Hepatocyte (in vitro differentiated cells): ENCODE measurements at regions not wholly inside any gene's neighbourhood (a gene's known extent, or its start where the extent isn't known, plus 50 kb on each side); places are given as distances from the start of the nearest gene placed in this dataset.
A peak's percentile ranks its signal among the peaks of the same experiment; 100 is the strongest.

Experiments
- DNase-seq: peaks from one replicate; pipeline ENCODE4 v3.0.0-alpha.2; 2016; ENCODE audit warnings: low spot score
- H2AFZ ChIP-seq: fragments of 200-600 bp; sonication (generic); 2 replicates; pipeline ENCODE4 v1.6.0; 2016; ENCODE audit warnings: antibody characterized with exemption, mild to moderate bottlenecking
- H3K27ac ChIP-seq: fragments of 200-600 bp; sonication (generic); 2 replicates; pipeline ENCODE4 v1.5.1; 2016; ENCODE audit warnings: mild to moderate bottlenecking
- H3K27me3 ChIP-seq: fragments of 200-600 bp; sonication (generic); 2 replicates; pipeline ENCODE4 v1.6.1; 2016
- H3K36me3 ChIP-seq: fragments of 200-600 bp; sonication (generic); replicated peaks from 2 replicates; pipeline ENCODE4 v1.5.1; 2016; ENCODE audit warnings: low read depth; ENCODE audit not compliant: insufficient read depth
- H3K4me1 ChIP-seq: fragments of 200-600 bp; sonication (generic); 2 replicates; pipeline ENCODE4 v1.5.1; 2016; ENCODE audit warnings: mild to moderate bottlenecking, moderate library complexity; ENCODE audit not compliant: insufficient read depth
- H3K4me2 ChIP-seq: fragments of 200-600 bp; sonication (generic); 2 replicates; pipeline ENCODE4 v1.6.0; 2016
- H3K4me3 ChIP-seq: fragments of 200-600 bp; sonication (generic); 2 replicates; pipeline ENCODE4 v1.5.1; 2016; ENCODE audit warnings: mild to moderate bottlenecking
- H3K79me2 ChIP-seq: fragments of 200-600 bp; sonication (generic); 2 replicates; pipeline ENCODE4 v1.6.0; 2017; ENCODE audit warnings: mild to moderate bottlenecking
- H3K9me2 ChIP-seq: fragments of 200-600 bp; sonication (generic); replicated peaks from 2 replicates; pipeline ENCODE4 v1.6.0; 2017; ENCODE audit warnings: mild to moderate bottlenecking; ENCODE audit not compliant: insufficient read depth
- H3K9me3 ChIP-seq: fragments of 200-600 bp; sonication (generic); 2 replicates; pipeline ENCODE4 v1.5.1; 2016; ENCODE audit warnings: low read depth, mild to moderate bottlenecking
- H4K20me1 ChIP-seq: fragments of 200-600 bp; sonication (generic); 2 replicates; pipeline ENCODE4 v1.6.0; 2016; ENCODE audit warnings: mild to moderate bottlenecking; ENCODE audit not compliant: insufficient read depth, poor library complexity, severe bottlenecking
- EZH2 ChIP-seq: fragments of 200-600 bp; sonication (generic); IDR thresholded peaks from 2 replicates; pipeline ENCODE4 v1.6.1; 2016; ENCODE audit warnings: antibody characterized with exemption, mild to moderate bottlenecking, borderline replicate concordance
- EZH2phosphoT487 ChIP-seq: fragments of 200-600 bp; sonication (generic); IDR thresholded peaks from one replicate; pipeline ENCODE4 v1.6.1; 2018; ENCODE audit warnings: antibody characterized with exemption, mild to moderate bottlenecking, low read depth, moderate library complexity; ENCODE audit not compliant: unreplicated experiment, severe bottlenecking
- WGBS: methylation state at CpG from one replicate; pipeline ENCODE4 v1.1.6; 2016; ENCODE audit warnings: low lambda C conversion rate; ENCODE audit errors: missing lambda C conversion rate; 5-methylcytosine and 5-hydroxymethylcytosine counted together
- TF ChIP-seq, protein P1 (sequence below): fragments of 200-600 bp; sonication (generic); IDR thresholded peaks from 2 replicates; pipeline ENCODE4 v1.5.1; 2016; ENCODE audit warnings: antibody characterized with exemption, mild to moderate bottlenecking; ENCODE audit not compliant: poor library complexity

DNA sequence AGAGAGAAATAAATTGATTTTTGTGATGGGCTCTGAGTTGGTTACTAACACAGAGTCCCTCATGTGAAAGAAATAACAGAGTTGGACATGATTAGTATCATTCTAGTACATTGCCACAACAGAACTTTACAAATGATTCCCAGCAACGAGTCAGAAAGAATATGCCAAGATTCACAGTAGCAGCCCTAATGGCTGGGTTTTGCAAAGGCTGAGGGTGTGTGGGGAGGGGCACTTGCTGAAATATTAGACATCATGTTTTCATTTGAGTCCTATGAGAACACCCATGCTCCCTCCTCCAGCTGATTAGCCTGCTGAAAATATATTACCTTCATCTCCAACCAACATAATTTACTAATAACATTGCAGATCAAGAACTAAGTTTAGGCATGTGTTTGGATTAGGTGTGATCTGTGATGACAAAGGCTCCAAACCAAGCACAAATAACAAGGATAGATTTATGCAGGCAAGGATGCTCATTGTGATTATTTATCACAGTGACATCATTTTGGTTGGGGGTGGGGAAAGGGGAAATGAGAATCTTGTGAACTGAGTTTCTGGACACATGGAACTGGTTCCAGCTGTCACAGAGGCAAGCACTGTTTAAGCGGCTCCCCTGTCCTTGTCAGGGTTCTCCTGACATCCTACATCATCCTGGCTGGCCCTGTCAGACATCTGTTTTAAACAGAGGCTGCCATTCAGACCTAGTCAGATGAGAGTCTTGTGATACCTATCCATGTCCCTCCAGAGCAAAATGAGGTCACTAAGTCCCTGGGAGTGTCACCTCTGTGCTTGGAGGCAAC, 205.8 kb upstream of the NCKAP5 start:
- Histone ChIP-seq H3K27ac (peak overlapping the region; percentile 11), H3K9me2 (no peaks in the 10 kb centered on the region), H2AFZ (no peak overlapping the region), H3K4me2 (no peak overlapping the region), H3K4me3 (no peak overlapping the region), H3K4me1 (peaks cover 7% of the 10 kb centered on the region), H4K20me1 (no peaks in the 10 kb centered on the region), H3K79me2 (no peaks in the 10 kb centered on the region), H3K27me3 (no peaks in the 10 kb centered on the region), H3K9me3 (no peaks in the 10 kb centered on the region), H3K36me3 (no peaks in the 10 kb centered on the region)
- TF ChIP-seq EZH2 (no peak), EZH2phosphoT487 (no peak)
- TF ChIP-seq, protein P1, sequence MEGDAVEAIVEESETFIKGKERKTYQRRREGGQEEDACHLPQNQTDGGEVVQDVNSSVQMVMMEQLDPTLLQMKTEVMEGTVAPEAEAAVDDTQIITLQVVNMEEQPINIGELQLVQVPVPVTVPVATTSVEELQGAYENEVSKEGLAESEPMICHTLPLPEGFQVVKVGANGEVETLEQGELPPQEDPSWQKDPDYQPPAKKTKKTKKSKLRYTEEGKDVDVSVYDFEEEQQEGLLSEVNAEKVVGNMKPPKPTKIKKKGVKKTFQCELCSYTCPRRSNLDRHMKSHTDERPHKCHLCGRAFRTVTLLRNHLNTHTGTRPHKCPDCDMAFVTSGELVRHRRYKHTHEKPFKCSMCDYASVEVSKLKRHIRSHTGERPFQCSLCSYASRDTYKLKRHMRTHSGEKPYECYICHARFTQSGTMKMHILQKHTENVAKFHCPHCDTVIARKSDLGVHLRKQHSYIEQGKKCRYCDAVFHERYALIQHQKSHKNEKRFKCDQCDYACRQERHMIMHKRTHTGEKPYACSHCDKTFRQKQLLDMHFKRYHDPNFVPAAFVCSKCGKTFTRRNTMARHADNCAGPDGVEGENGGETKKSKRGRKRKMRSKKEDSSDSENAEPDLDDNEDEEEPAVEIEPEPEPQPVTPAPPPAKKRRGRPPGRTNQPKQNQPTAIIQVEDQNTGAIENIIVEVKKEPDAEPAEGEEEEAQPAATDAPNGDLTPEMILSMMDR: no peak
- WGBS: 86% methylated on average over 2 of the region's 2 CpGs
- DNase-seq: no peak

DNA sequence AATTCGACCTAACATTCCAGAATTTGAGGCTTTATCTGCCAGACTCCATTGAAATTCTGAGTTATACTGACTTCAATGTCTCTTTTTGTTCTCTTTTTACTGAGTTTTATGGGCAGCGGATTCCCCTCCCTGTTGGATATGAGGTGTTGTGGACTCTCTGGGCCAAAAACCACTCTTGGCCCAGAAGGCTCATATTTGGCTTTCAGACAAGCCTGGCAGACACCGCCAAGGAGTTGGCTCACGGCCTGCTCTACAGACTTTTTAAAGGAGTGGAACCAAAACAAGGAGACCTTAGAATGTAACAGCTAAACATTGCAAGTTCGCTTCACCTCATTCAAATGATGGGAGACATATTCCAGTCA, 206.4 kb upstream of the NCKAP5 start:
- 84% methylated on average over 5 of the region's 5 CpGs for WGBS

DNA sequence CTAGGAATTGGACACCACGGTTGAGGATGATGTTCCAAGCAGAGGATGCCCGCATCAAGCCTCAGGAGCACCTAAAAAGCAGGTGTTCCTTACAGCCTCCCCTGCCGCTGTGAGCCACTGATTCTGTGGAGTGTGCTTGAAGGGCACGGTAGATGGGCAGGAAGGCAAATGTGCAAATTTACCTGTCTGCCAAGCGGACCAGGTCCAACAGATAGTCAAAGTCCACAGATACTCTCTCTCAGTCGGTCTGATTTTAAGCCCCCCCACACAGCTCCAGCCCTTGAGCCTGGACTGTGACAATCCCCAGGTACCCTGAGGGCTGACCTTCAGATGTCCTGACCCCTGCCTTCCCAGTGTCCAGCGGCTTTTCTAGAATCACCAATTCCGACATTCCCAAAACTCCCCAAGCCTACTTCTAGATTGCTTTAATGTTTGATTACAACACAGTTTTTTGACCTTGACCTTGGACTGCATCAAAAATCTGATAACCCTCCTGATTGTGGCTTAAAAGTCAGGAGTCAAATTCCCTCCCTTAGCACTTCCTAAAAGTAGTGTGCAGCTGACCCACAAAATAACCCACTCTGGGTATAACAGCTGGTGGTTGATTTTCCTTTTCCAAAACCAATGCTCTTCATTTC, 208.8 kb upstream of the NCKAP5 start:
- DNase-seq: no peak
- TF ChIP-seq EZH2phosphoT487: no peak
- H3K9me3 ChIP-seq: no peaks in the 10 kb centered on the region
- H3K4me3 ChIP-seq: no peak overlapping the region
- no peak overlapping the region for H3K4me2 ChIP-seq
- H4K20me1 ChIP-seq: no peaks in the 10 kb centered on the region
- H3K9me2 ChIP-seq: no peaks in the 10 kb centered on the region
- H3K36me3 ChIP-seq: no peaks in the 10 kb centered on the region
- peaks cover 7% of the 10 kb centered on the region for H3K4me1 ChIP-seq
- H3K27ac ChIP-seq: no peak overlapping the region
- 85% methylated on average over 8 of the region's 8 CpGs for WGBS
- no peak overlapping the region for H2AFZ ChIP-seq
- no peaks in the 10 kb centered on the region for H3K27me3 ChIP-seq
- H3K79me2 ChIP-seq: no peaks in the 10 kb centered on the region

More for the DNA sequence above, 206.4 kb upstream of the NCKAP5 start:
- H3K27ac ChIP-seq: no peak overlapping the region
- H3K79me2 ChIP-seq: no peaks in the 10 kb centered on the region
- DNase-seq: peak; percentile 23
- H3K9me2 ChIP-seq: no peaks in the 10 kb centered on the region
- no peaks in the 10 kb centered on the region for H3K36me3 ChIP-seq
- H3K4me1 ChIP-seq: peaks cover 7% of the 10 kb centered on the region
- no peak overlapping the region for H3K4me2 ChIP-seq
- TF ChIP-seq EZH2: no peak
- TF ChIP-seq EZH2phosphoT487: no peak
- TF ChIP-seq, protein P1: no peak
- no peaks in the 10 kb centered on the region for H3K27me3 ChIP-seq
- H2AFZ ChIP-seq: no peak overlapping the region
- no peaks in the 10 kb centered on the region for H4K20me1 ChIP-seq
- H3K9me3 ChIP-seq: no peaks in the 10 kb centered on the region
- H3K4me3 ChIP-seq: no peak overlapping the region

DNA sequence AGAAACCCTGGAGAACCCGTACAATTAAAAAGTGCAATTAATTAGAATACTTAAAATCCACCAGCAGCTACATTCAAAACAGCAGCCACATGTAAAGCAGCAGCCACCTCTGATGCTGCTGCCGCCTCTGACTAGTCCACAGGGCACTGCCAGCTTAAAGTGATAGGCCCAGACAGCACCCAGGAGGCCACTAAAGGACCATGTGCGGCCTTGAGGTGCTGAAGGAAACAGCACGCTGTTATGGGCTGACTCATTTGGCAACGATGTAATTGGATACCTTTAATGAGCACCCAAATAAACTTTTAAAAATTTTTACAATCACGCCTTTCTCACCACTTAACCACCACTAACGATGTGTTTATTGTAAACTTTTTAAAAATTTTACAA, 209.3 kb upstream of the NCKAP5 start:
- no peak overlapping the region for H3K4me3 ChIP-seq
- 65% methylated on average over 7 of the region's 7 CpGs for WGBS
- DNase-seq: no peak
- no peaks in the 10 kb centered on the region for H4K20me1 ChIP-seq
- no peak overlapping the region for H3K4me2 ChIP-seq
- no peaks in the 10 kb centered on the region for H3K27me3 ChIP-seq
- no peaks in the 10 kb centered on the region for H3K79me2 ChIP-seq
- H3K4me1 ChIP-seq: peaks cover 7% of the 10 kb centered on the region
- H3K9me3 ChIP-seq: no peaks in the 10 kb centered on the region
- no peak overlapping the region for H3K27ac ChIP-seq
- H2AFZ ChIP-seq: no peak overlapping the region
- no peak for TF ChIP-seq EZH2
- no peak for TF ChIP-seq EZH2phosphoT487
- TF ChIP-seq, protein P1: no peak
- no peaks in the 10 kb centered on the region for H3K36me3 ChIP-seq
- H3K9me2 ChIP-seq: no peaks in the 10 kb centered on the region
